Neural crest cell (in vitro differentiated cells): ENCODE measurements at regions not wholly inside any gene's neighbourhood (a gene's known extent, or its start where the extent isn't known, plus 50 kb on each side); places are given as distances from the start of the nearest gene placed in this dataset.
"Not testable (repeated sequence)": the region's sequence is repeated elsewhere in the genome, so short reads cannot be mapped to it uniquely, and the experiment has no call there.

Experiments
- DNase-seq: peaks from one replicate; pipeline ENCODE4 v3.0.0; 2021; ENCODE audit warnings: low read depth, mixed read lengths, low spot score
- H3K27ac Mint-ChIP-seq: one replicate; pipeline ENCODE4 v1.8.0; 2021; ENCODE audit warnings: mild to moderate bottlenecking, mixed read lengths; ENCODE audit not compliant: unreplicated experiment
- H3K27me3 Mint-ChIP-seq: 2 replicates; pipeline ENCODE4 v1.8.0; 2021; ENCODE audit warnings: low read depth, mild to moderate bottlenecking, mixed read lengths
- H3K36me3 Mint-ChIP-seq: 2 replicates; pipeline ENCODE4 v1.8.0; 2021; ENCODE audit warnings: low read depth, mild to moderate bottlenecking, mixed read lengths
- H3K4me1 Mint-ChIP-seq: 2 replicates; pipeline ENCODE4 v1.8.0; 2021; ENCODE audit warnings: mixed read lengths
- H3K4me3 Mint-ChIP-seq: one replicate; pipeline ENCODE4 v1.8.0; 2021; ENCODE audit warnings: mild to moderate bottlenecking, mixed read lengths
- H3K9me3 Mint-ChIP-seq: 2 replicates; pipeline ENCODE4 v1.8.0; 2021; ENCODE audit warnings: mixed read lengths
- CTCF ChIP-seq: fragments of 200-600 bp; sonication (generic); conservative IDR thresholded peaks from 2 replicates; pipeline ENCODE4 v1.5.0; 2021; ENCODE audit warnings: antibody characterized with exemption, mild to moderate bottlenecking

GRCh38 chr2:185567196-185567595 lies 171.4 kb upstream of the FSIP2 start:
- H3K27me3 Mint-ChIP-seq, result no peaks in the 10 kb centered on the region
- no peak overlapping the region for H3K4me3 Mint-ChIP-seq
- H3K36me3 Mint-ChIP-seq, result peaks cover 23% of the 10 kb centered on the region
- no peak for TF ChIP-seq CTCF
- no peaks in the 10 kb centered on the region for H3K4me1 Mint-ChIP-seq
- peaks cover 5% of the 10 kb centered on the region for H3K9me3 Mint-ChIP-seq
- no peak overlapping the region for H3K27ac Mint-ChIP-seq
- no peak for DNase-seq

GRCh38 chr2:185567940-185568339 lies 170.7 kb upstream of the FSIP2 start:
- Mint-ChIP-seq H3K4me3 (no peak overlapping the region), H3K27me3 (no peaks in the 10 kb centered on the region), H3K36me3 (peaks cover 23% of the 10 kb centered on the region), H3K9me3 (peaks cover 5% of the 10 kb centered on the region), H3K4me1 (no peaks in the 10 kb centered on the region), H3K27ac (no peak overlapping the region)
- DNase-seq, result no peak
- TF ChIP-seq CTCF, result no peak

- Mint-ChIP-seq H3K36me3 (peaks cover 9% of the 10 kb centered on the region), H3K4me1 (no peaks in the 10 kb centered on the region), H3K27ac (no peak overlapping the region), H3K9me3 (peaks cover 3% of the 10 kb centered on the region), H3K4me3 (no peak overlapping the region), H3K27me3 (no peaks in the 10 kb centered on the region)
- TF ChIP-seq CTCF, result no peak
- DNase-seq, result no peak
Measured at GRCh38 chr2:185578322-185578721, 160.3 kb upstream of the FSIP2 start.

GRCh38 chr2:185583058-185583816 lies 155.4 kb upstream of the FSIP2 start:
- H3K9me3 Mint-ChIP-seq, result peaks cover 15% of the 10 kb centered on the region
- no peak for TF ChIP-seq CTCF
- peaks cover 23% of the 10 kb centered on the region for H3K36me3 Mint-ChIP-seq
- no peaks in the 10 kb centered on the region for H3K4me1 Mint-ChIP-seq
- no peak overlapping the region for H3K4me3 Mint-ChIP-seq
- no peak overlapping the region for H3K27ac Mint-ChIP-seq
- no peak for DNase-seq
- H3K27me3 Mint-ChIP-seq, result no peaks in the 10 kb centered on the region

GRCh38 chr2:185585165-185585564 lies 153.4 kb upstream of the FSIP2 start:
- H3K4me3 Mint-ChIP-seq, H3K27ac Mint-ChIP-seq, H3K27me3 Mint-ChIP-seq, H3K4me1 Mint-ChIP-seq, DNase-seq: not testable (repeated sequence)
- Mint-ChIP-seq H3K36me3 (peaks cover 29% of the 10 kb centered on the region), H3K9me3 (peaks cover 15% of the 10 kb centered on the region)

- DNase-seq, H3K27me3 Mint-ChIP-seq, H3K27ac Mint-ChIP-seq, H3K4me1 Mint-ChIP-seq, H3K4me3 Mint-ChIP-seq, H3K9me3 Mint-ChIP-seq: not testable (repeated sequence)
- H3K36me3 Mint-ChIP-seq, result peaks cover 22% of the 10 kb centered on the region
Measured at GRCh38 chr2:185591276-185591675, 147.3 kb upstream of the FSIP2 start.
